HG03354 (cell line): ENCODE measurements at regions not wholly inside any gene's neighbourhood (a gene's known extent, or its start where the extent isn't known, plus 50 kb on each side); places are given as distances from the start of the nearest gene placed in this dataset.
A peak's percentile ranks its signal among the peaks of the same experiment; 100 is the strongest.

Experiments
- ATAC-seq: cut with Tn5 transposase; IDR thresholded peaks from one replicate; pipeline ENCODE4 v1.9.1; 2021; ENCODE audit warnings: mild to moderate bottlenecking; ENCODE audit not compliant: unreplicated experiment, poor library complexity, severe bottlenecking

DNA sequence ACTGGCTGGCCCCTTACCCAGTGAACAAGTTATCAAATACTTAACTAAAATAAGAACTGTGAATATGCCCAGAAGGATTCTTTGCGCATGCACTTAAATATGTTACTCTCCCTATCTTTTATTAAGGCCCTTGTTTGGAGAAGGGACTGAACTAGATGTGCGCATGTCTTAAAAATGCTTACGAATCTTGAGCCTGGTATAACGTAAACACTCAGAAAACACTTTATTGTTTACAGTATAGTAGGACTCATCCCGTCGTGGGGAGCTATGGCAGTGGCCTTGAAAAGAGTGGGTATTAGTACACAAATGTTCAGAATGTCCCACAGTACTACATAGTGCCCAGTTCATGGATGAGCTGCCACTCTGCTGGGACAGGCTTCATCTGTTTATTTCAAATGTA, 75.9 kb upstream of the MAP4K3 start:
- no peak for ATAC-seq

DNA sequence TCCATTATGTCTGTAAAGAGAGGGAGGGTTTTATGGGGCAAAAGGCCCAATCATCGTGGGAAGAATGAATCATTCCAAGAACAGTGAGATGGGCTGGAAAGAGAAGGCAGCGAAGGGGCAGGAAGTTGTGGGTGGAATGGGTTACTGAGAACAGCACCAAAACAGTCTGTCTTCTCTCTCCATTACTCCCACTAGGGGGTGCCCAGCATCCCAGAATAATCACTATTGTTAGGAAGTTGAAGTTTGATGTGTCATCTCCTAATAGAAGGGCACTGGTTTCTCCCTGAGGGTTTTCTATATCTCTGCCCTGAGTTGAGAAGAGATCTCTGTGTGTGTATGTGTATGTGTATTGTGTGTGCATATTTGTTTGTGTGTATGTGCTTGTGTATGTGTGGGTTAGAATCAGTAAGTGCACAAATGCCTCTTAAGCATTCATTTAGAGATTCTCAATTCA, 76.6 kb upstream of the MAP4K3 start:
- ATAC-seq: peak; percentile 82

DNA sequence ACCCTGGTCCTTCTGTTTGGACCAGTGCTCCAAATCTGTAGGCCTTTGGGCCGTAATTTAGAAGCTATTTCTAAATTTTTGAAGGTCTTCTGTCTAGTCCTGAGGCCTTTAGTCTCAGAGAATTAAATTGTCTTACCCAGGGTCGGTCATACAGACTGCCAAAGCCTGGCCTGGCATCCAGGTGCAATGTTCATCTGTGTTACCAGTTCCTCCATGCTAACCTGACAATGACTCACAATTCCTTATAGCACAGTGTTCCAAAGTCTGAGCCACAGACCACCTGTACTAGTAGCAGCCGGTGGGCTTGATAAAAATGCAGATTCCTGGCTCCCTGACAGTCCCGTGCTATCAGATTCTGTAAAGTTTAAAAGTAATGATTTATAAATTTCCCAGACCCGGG, 77.7 kb upstream of the MAP4K3 start:
- no peak for ATAC-seq

DNA sequence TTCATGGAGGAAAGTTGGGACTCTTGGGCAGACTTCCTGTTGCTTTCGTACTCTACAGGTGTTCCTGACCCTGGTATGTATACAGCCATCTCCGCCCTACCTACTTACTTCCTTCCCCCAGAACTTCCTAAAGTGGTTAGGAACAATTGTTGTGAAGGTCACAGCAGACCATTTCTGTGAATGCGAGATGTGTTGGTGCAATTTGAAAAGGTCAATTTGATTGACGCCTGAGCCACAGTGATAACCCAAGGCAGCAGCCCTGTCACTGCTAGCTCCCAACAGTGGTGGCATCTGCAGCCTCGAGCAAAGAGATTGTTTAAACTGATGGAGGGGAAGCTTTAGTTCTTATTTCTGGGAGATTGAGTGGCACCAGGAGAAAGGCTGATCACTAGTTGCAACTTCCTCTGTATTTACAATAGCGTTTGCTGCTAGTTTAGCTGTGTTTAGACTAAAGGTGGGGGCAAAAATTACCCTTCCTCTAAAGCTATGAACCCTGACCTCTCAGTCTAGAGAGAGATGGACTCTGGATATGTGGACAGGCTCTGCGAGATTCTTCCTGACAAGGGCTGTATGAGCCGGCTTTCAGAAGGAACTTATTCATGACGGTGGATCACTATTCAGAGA, 78.3 kb upstream of the MAP4K3 start:
- no peak for ATAC-seq

DNA sequence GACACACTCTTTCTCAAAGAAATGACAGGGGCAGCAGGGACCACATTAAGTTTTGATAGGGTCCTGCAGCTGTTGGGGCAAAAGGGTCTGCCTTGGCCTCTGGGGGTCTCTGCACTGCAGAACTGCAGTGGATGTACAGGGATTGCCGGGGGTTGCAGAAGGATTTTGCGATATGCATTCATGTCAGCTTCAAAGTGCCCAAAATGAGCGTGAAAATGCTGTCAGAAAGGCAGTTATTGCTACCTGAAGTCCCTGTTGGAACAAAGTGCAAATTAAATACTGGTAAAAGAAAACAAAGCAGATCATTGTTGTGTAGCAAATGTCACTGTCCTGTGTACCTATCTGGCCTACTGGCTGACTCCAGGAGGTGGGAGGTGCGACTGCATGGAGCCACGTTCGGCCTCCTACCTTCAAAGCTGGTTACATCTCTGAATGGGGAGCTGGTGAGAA, 78.8 kb upstream of the MAP4K3 start:
- no peak for ATAC-seq

DNA sequence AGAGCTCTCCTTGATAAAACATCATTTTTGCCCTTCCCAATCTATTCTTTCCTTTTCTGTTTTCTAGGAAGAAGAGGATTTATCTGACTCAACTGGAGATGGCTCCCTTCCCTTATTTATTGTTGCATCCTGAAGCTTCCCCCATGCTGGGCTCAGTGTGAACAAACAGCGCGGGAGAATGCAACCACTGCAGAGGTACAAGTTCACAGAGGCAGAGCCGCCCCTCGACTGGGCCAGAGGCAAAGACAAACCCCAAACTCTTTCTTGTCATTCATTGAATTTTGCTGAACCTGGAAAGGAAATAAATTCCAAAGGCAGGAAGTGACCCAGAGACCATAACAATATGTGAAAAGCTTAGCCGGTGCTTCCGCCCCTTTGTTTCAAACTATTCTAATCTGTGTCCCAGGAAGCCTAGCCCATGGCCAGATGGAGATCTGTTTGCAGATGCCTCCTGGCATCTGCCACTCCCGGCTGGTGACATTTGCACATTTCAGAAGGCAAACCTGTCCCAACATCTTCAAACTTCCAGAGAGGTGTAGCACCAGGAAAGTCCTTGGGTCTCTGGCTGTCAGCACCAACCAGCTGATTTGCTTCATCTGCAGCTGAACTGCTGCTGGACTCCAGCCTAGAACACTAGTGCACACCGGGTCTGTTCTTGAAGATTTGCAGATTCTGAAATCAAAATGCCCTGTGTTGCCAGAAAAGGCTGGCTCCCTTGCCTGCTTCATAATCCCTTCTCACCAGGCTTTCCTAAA, 79.4 kb upstream of the MAP4K3 start:
- no peak for ATAC-seq

DNA sequence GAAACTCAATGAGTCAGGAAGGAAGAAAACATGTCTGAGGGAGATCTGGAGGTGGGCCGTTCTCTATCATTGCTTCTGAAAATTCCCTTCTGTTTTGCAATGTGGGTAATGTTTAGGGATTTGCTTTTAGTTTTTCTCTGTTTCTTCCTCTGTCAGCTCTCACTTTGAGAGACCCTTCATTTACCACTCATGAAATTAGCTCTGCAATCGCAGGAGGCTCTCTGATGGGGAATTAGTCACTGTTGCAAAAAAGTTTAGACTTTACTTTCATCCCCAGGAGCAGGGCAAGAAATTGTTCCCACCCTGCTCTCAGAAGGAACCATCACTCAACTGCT, 80.0 kb upstream of the MAP4K3 start:
- no peak for ATAC-seq

DNA sequence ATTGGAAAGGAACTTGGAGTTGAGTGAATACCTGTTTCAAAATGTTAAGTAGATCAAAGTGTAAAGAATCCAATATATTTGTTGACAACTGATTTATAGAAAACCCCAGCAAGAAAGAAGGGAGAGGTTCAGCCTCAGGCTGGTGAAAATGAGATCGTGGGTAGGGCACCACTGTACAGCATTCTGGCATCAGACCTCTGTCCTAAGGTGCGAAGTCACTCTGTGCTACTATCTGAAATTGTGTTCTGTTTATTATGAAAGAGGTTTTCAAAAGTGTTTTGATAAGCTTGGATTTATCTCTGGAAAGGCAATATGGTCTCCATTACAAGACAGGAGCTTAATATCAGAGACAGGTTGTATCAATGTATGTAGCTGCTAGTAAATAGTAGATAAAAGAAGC, 80.5 kb upstream of the MAP4K3 start:
- ATAC-seq: no peak

DNA sequence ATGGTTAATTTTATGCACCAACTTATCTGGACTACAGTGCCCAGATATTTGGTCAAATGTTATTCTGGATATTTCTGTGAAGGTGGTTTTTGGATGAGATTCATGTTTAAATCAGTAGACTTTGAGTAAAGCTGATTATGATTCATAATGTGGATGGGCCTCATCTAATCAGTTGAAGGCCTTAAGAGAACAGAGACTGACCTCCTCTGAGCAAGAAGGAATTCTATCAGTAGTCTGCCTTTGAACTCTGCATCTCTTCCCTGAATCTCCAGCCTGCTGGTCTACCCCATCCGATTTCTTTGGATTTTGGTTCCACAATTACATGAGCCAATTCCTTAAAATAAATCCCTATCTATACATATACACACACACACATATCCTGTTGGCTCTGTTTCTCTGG, 82.8 kb upstream of the MAP4K3 start:
- no peak for ATAC-seq

DNA sequence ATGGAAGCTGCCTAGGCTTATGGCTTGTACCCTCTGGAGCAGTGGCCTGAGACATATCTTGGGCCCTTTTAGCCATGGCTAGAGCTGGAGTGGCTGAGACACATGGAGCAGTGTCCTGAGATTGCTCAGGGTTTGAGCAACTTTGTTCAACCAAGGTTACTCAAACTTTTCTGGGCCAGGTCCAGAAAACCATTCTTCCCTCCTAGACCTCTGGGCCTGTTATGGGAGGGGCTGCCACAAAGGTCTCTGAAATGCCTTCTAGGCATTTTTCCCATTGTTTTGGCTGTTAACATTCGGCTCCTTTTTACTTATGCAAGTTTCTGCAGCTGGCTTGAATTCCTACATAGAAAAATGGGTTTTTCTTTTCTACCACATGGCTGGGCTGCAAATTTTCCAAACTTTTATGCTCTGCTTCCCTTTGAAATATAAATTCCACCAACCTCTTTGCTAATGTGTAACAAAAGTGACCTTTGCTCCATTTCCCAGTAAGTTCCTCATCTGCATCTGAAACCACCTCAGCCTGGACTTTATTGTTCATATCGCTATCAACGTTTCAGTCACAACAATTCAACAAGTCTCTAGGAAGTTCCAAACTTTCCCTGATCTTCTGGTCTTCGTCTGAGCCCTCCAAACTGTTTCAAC, 84.9 kb upstream of the MAP4K3 start:
- no peak for ATAC-seq

DNA sequence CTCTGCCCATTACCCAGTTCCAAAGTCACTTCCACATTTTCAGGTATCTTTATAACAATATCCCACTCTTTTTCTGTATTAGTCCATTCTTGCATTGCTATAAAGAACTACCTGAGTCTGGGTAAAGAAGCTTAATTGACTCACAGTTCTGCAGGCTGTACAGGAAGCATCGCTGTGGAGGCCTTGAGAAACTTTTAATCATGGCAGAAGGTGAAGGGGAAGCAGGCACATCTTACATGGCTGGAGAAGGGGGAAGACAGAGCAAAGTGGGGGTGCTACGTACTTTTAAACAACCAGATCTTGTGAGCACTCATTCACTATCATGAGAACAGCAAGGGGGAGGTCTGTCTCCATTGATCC, 85.4 kb upstream of the MAP4K3 start:
- ATAC-seq: no peak

DNA sequence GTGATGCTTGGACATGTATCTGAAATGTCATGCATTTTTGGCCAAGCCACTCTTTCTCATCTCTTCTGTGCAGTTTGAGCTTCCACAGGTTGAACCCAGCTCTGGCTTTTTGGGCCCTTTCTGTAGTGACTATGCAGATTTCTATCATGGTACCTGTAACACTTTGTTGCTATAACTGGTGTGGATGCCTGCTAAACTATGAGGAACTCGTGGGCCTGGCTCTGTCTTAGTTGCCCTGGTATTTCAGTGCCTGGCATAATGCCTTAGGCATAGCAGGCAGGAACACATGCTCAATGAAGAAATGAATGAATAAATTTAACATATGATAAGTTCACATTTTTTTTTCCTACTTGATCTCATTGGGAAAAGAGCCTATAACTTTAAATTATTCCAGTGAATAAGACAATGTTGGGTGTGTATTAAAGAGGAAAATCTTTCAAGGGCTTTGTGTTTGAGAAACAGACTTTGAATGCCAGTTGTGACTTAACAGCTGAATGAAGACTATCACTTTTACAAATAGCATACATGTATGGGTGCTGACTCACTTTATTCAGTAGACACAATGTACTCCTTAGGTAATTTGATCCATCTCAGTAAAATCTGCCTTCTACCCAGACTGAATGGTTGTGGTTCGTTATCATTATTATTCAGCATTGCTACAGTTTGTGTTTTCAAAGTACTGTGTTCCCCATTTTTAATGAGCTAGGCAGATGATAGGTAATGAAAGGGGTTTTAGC, 86.4 kb upstream of the MAP4K3 start:
- no peak for ATAC-seq

DNA sequence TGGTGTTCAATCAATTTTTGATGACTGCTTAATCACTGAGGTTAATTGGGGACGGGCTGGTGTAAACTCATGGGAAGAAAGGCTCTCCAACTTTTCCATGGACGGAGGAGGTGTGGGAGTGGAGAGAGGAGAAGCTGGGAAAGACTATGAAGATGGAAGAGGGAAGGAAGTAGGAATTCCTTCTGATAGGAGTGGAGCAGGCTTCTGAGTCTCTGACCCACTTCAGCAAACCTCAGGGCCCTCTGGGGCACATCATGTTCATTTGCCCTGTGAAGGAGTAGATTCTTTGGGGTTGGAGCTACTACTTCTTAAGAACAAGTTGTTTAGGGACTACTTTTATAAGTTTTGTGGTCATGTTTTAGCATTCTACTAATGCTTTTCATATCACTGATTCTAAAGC, 87.0 kb upstream of the MAP4K3 start:
- ATAC-seq: no peak

DNA sequence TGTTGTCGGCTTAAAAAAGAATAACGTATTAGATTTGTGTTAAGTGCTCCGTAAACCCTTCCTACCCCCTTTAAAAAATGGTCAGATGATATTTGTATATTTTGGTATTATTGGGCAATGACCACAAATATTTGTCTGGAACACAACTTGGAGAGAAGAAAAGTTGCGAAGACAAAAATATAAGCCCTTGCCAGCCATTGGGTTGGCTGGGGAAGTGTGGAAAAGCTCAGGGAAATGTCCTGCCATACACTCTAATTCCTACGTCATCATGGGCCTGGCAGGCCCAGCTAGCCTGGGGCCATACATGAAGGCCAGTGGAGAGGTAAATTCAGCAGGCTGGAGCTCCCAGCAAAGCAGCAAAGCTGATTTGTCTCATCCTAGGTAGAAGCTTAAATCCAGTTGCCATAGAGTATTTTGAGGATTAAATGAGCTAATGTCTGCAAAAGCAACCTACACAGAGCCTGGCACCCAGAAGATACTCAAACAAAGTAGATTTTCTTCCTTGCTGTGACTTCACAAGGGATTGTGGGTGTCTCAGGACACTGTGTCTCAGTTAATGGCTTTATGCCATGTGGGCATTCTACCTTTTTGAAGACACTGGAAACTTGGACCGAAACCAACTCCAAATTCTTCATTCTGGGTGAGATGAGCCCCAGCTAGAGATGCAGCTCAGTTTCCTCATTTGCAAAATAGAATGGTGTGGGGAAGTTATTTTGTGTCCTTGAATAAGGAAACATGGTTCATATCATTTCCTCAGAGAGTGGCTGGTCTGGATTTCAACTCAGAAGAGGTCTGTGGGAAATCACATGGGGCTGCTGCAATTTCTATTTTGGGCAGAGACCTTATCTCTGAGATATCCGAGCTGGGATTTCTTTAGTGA, 87.9 kb upstream of the MAP4K3 start:
- ATAC-seq: no peak

DNA sequence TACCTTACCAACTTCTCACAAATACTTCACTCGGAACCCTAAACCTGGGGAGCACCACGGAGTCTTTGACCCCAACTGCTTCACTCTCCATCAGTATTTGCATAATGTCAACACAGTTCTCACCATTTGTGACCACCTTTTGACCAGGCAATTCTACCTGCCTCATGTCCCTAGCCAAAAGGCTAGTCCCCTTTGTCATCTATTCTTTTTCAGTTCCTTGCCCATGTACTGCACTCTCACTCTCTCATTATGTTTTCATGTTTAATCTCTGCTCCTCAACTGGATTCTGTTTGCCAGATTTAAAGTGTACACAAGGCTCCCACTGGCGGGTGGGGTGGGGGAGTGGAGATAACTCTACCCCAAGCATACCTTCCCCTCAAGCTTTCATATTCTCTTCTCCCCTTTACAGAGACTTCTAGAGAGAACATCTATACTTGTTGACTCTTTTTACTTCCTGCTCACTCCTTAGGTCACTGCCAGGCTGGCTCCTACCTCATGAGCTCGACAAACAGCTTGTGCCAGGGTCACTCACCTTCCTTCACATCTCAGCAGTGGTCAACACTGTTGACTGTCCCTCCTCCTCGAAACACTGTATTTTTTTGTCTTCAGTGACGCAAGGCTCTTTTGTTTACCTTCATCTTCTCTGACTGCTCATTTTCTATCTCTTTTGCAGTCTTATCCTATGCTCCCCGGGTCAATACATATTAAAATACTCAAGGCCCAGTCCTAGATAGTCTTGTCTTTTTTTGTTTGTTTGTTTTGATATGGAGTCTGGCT, 88.7 kb upstream of the MAP4K3 start:
- no peak for ATAC-seq

DNA sequence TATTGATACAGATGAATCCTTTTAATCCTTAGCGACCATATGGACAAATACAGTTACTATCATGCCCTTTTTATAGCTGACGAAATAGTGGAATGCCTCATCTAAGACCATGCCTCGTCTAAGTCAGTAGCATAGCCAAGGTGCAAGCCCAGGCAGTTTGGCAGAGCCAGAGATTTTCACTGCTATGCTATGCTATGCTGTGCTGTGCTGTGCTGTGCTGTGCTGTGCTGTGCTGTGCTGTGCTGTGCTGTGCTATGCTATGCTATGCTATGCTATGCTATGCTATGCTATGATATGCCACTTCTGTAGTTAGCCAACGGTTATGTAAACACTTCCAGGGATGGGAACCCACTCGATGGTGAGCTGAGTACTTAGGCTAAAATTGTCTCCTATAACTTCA, 91.6 kb upstream of the MAP4K3 start:
- no peak for ATAC-seq

DNA sequence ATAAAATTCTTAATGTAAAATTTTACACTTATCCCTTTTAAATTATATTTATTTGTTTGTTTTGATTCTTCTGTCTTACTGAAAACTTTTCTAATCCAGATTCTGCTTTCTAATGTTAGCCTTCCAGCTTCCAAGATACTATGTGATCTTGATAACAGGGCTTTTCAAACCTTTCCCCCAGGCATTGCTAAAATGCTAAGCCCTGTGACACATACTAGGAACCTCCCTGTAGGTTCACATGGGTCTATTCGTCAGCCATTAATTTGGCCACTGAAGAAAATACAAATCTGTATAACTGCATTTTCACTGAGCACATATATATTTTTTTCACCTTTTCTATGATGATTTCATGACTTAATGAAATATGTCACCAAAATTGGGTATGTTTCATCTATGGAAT, 92.8 kb upstream of the MAP4K3 start:
- no peak for ATAC-seq

DNA sequence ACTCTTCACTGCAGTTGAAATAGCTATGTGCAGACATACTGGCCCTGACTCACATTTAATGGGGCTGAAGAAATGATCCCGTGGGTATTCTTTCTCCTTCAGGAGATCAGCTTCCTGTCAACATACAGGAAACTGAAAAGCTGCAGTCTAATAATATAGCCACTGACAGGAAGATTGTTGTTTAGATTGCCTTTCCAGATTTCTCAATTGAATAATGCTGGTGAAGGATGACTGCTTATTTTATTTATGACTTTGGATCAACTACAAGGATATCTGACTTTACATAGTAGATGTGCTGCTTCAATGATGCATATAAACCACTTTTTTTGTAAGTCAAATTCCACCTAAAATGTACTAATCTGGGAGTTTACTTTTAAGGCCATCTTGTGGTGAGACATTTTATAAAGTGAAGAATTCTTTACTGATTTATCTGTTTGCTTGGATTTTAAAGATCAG, 93.4 kb upstream of the MAP4K3 start:
- ATAC-seq: no peak

DNA sequence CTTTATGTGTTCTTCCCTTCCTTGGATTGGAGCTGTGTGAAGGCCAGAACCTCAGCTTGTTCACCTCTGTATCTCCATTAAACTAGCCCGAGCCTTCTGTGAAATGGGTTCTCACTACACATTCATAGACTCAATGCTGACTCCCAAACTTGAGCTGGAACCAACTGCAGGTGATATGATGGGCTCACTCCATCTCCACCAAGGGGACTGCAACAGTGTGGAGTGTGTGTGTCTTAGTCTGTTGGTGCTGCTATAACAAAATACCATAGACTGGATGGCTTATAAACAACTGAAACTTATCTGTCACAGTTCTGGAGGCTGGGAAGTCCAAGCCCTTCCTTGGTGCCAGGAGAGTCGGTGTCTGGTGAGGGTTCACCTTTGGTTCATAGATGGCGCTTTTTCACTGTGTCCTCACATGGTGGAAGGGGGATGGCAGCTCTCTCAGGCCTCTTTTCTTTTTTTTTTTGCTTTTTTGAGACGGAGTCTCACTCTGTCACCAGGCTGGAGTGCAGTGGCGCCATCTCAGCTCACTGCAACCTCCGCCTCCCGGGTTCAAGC, 94.2 kb upstream of the MAP4K3 start:
- ATAC-seq: no peak
